HCT116 (cell line): ENCODE measurements at regions not wholly inside any gene's neighbourhood (a gene's known extent, or its start where the extent isn't known, plus 50 kb on each side); places are given as distances from the start of the nearest gene placed in this dataset.

ENCODE experiments used
- ATAC-seq: fragments of 200-7000 bp; cut with Tn5 transposase; 2 replicates; pipeline ENCODE4 v1.9.1; 2020; ENCODE audit warnings: mild to moderate bottlenecking, moderate library complexity
- BruUV-seq: library from RNA; stranded (reverse); fragments of 400-500 nt; replicated peaks from 2 replicates; lab custom pipeline; 2021; lab: Mats Ljungman, UMichigan
- CTCF ChIA-PET: fragments of 300-600 bp; sonication (Branson Sonifier 250); formaldehyde crosslinking; loops from one replicate; lab custom pipeline; 2021; ENCODE audit warnings: antibody characterized with exemption; lab: Charles Lee
- POLR2A ChIA-PET: fragments of 300-600, 350-600 bp; sonication (Branson Sonifier 250); formaldehyde crosslinking; loops from one replicate; lab custom pipeline; 2021; ENCODE audit warnings: antibody characterized with exemption; lab: Charles Lee
- RAD21 ChIA-PET, 2 experiments: fragments of 300-600 bp; sonication (Branson Sonifier 250); formaldehyde crosslinking; loops; one replicate each; lab custom pipeline; 2023; ENCODE audit warnings: low total read pairs in 2 of 2; ENCODE audit not compliant: uncharacterized antibody in 2 of 2, unreplicated experiment in 2 of 2, low non-redundant PET in 1 of 2; lab: Charles Lee
- DNase-seq: peaks from one replicate; pipeline ENCODE4 v3.0.0-alpha.2; 2010; ENCODE audit warnings: low read depth, low spot score
- H2AFZ ChIP-seq: fragments of 200-600 bp; shearing (Covaris generic), sonication (generic); 2 replicates; pipeline ENCODE4 v1.6.1; 2017; ENCODE audit warnings: low read depth, mixed run types, mixed read lengths, antibody characterized with exemption, low read length; ENCODE audit not compliant: poor library complexity, severe bottlenecking
- H3K27ac ChIP-seq: 2 replicates; pipeline ENCODE4 v1.5.1; 2012; ENCODE audit warnings: low read depth, low read length
- H3K27me3 ChIP-seq: fragments of 200-600 bp; sonication (generic); 2 replicates; pipeline ENCODE4 v1.6.1; 2016; ENCODE audit warnings: mixed run types, low read length, mixed read lengths; ENCODE audit not compliant: insufficient read depth
- H3K36me3 ChIP-seq, 2 experiments: fragments of 200-500 bp in 1 of 2; fragments of 200-600 bp in 1 of 2; sonication (Bioruptor generic) in 1 of 2; sonication (generic) in 1 of 2; 2 replicates each; pipeline versions ENCODE4 v1.5.1 to v1.6.1; 2014 to 2016; ENCODE audit warnings: low read length in 2 of 2, inconsistent platforms in 1 of 2, mixed read lengths in 1 of 2, mixed run types in 1 of 2; ENCODE audit not compliant: insufficient read depth in 2 of 2, control insufficient read depth in 1 of 2
- H3K4me1 ChIP-seq, 2 experiments: fragments of 200-600 bp in 1 of 2; sonication (generic) in 1 of 2; 2 replicates each; pipeline versions ENCODE4 v1.5.1 to v1.6.1; 2012 to 2017; ENCODE audit warnings: low read length in 2 of 2, inconsistent platforms in 1 of 2, mild to moderate bottlenecking in 1 of 2, mixed read lengths in 1 of 2, mixed run types in 1 of 2, moderate library complexity in 1 of 2; ENCODE audit not compliant: insufficient read depth in 2 of 2, control insufficient read depth in 1 of 2
- H3K4me2 ChIP-seq: fragments of 200-600 bp; sonication (generic); 2 replicates; pipeline ENCODE4 v1.6.1; 2017; ENCODE audit warnings: mixed run types, low read length, mixed read lengths
- H3K4me3 ChIP-seq, 2 experiments: fragments of 200-600 bp in 1 of 2; sonication (generic) in 1 of 2; replicated peaks in 1 of 2; 2 replicates each; pipeline ENCODE4 v1.5.1; 2011 to 2016; ENCODE audit warnings: low read length in 2 of 2, control low read depth in 1 of 2, low read depth in 1 of 2, mild to moderate bottlenecking in 1 of 2, mixed read lengths in 1 of 2, mixed run types in 1 of 2
- H3K79me2 ChIP-seq: fragments of 200-600 bp; sonication (generic); 2 replicates; pipeline ENCODE4 v1.6.1; 2017; ENCODE audit warnings: mild to moderate bottlenecking, mixed run types, low read length, moderate library complexity, mixed read lengths; ENCODE audit not compliant: insufficient read depth
- H3K9ac ChIP-seq: fragments of 200-600 bp; sonication (generic); 2 replicates; pipeline ENCODE4 v1.6.1; 2016; ENCODE audit warnings: low read length, mixed read lengths
- H3K9me2 ChIP-seq: fragments of 200-600 bp; sonication (generic), shearing (Covaris generic); 2 replicates; pipeline ENCODE4 v1.6.1; 2017; ENCODE audit warnings: mixed run types, mild to moderate bottlenecking, moderate library complexity; ENCODE audit not compliant: insufficient read depth
- H3K9me3 ChIP-seq, 2 experiments: fragments of 200-500 bp in 1 of 2; fragments of 200-600 bp in 1 of 2; sonication (Bioruptor generic) in 1 of 2; sonication (generic) in 1 of 2; 2 replicates each; pipeline ENCODE4 v1.6.1; 2014 to 2017; ENCODE audit warnings: low read length in 2 of 2, mixed read lengths in 2 of 2, inconsistent platforms in 1 of 2, low read depth in 1 of 2, mild to moderate bottlenecking in 1 of 2, mixed run types in 1 of 2, moderate library complexity in 1 of 2; ENCODE audit not compliant: control insufficient read depth in 1 of 2, insufficient read depth in 1 of 2
- H4K20me1 ChIP-seq: fragments of 200-600 bp; sonication (generic), shearing (Covaris generic); 2 replicates; pipeline ENCODE4 v1.6.1; 2017; ENCODE audit warnings: mixed run types, mild to moderate bottlenecking, moderate library complexity; ENCODE audit not compliant: insufficient read depth
- ATF3 ChIP-seq: IDR thresholded peaks from 2 replicates; pipeline ENCODE4 v1.6.1; 2012
- CBX3 ChIP-seq: IDR thresholded peaks from 2 replicates; pipeline ENCODE4 v1.6.1; 2012; ENCODE audit warnings: low read depth
- CEBPB ChIP-seq: IDR thresholded peaks from 2 replicates; pipeline ENCODE4 v1.6.1; 2012; ENCODE audit warnings: low read depth
- EGR1 ChIP-seq: IDR thresholded peaks from 2 replicates; pipeline ENCODE4 v1.6.1; 2012; ENCODE audit warnings: low read depth
- EZH2 ChIP-seq: fragments of 200-600 bp; sonication (generic); IDR thresholded peaks from 2 replicates; pipeline ENCODE4 v1.6.1; 2017; ENCODE audit warnings: antibody characterized with exemption, mixed run types
- EZH2phosphoT487 ChIP-seq: fragments of 200-600 bp; IDR thresholded peaks from 2 replicates; pipeline ENCODE4 v1.6.1; 2018; ENCODE audit warnings: antibody characterized with exemption, borderline replicate concordance
- FOSL1 ChIP-seq: IDR thresholded peaks from 2 replicates; pipeline ENCODE4 v1.6.1; 2012; ENCODE audit warnings: low read depth
- JUND ChIP-seq: IDR thresholded peaks from 2 replicates; pipeline ENCODE4 v1.6.1; 2012
- POLR2A ChIP-seq: IDR thresholded peaks from 2 replicates; pipeline ENCODE4 v1.7.0; 2011; ENCODE audit warnings: borderline replicate concordance; ENCODE audit not compliant: insufficient read depth, insufficient read length; ENCODE audit errors: extremely low read depth
- POLR2AphosphoS5 ChIP-seq: IDR thresholded peaks from 2 replicates; pipeline ENCODE4 v1.6.1; 2011; ENCODE audit warnings: mild to moderate bottlenecking, low read depth, low read length, moderate library complexity
- REST ChIP-seq: IDR thresholded peaks from 2 replicates; pipeline ENCODE4 v1.6.1; 2012; ENCODE audit warnings: low read depth
- TCF7L2 ChIP-seq: IDR thresholded peaks from 2 replicates; pipeline ENCODE4 v1.7.0; 2011; ENCODE audit warnings: borderline replicate concordance, inconsistent platforms; ENCODE audit not compliant: insufficient read depth, insufficient read length; ENCODE audit errors: extremely low read depth
- YY1 ChIP-seq: IDR thresholded peaks from 2 replicates; pipeline ENCODE4 v1.6.1; 2011; ENCODE audit warnings: low read length, low read depth, moderate library complexity, mild to moderate bottlenecking; ENCODE audit not compliant: insufficient replicate concordance; ENCODE audit errors: extremely low read depth
- ZBTB33 ChIP-seq: IDR thresholded peaks from 2 replicates; pipeline ENCODE4 v1.6.1; 2011; ENCODE audit warnings: mild to moderate bottlenecking, low read length, moderate library complexity; ENCODE audit not compliant: insufficient replicate concordance; ENCODE audit errors: extremely low read depth
- ZFX ChIP-seq: fragments of 450-650 bp; IDR thresholded peaks from 2 replicates; pipeline ENCODE4 v1.6.1; 2017
- intact Hi-C: fragments of 100-400 bp; cut with micrococcal nuclease; formaldehyde crosslinking; loops from 2 replicates; pipeline ENCODE4 v1.10.0; 2022
- TF ChIP-seq, protein P1 (sequence below): IDR thresholded peaks from 2 replicates; pipeline ENCODE4 v1.6.1; 2012

DNA sequence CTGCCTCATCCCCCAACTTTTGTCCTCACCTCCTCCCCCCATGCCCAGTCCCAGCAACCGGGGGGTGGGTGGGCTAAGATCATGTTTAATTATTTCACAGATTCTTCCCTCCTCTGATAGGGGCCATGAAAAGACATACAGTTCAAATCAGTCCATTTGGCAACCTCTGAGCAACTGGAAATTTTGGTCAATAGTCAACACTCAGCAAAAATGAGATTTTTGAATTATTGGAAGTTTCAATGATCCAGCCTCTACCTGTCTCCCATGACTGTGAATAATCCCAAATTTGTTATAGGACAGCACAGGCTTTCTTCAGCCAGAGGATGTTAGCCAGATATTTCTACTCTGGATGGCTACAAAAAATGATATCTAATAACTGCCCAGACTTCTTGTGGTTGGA, 549.9 kb downstream of the TNS1 start:
- no peaks in the 10 kb centered on the region for H3K9me3 ChIP-seq
- no peak overlapping the region for H3K27ac ChIP-seq
- intact Hi-C loops: no loop called here
- H3K4me2 ChIP-seq: no peak overlapping the region
- H3K79me2 ChIP-seq: no peaks in the 10 kb centered on the region
- ChIA-PET CTCF (no interaction called here), RAD21 (no interaction called here), POLR2A (interaction anchor here (0.9 kb wide), 1 partner anchor 15 kb away, joined by 3 read pairs; no protein-coding TSS in a partner anchor)
- no peak for DNase-seq
- H3K4me3 ChIP-seq: no peak overlapping the region
- no TSS peak for BruUV-seq
- H3K9ac ChIP-seq: no peak overlapping the region
- no peak for ATAC-seq
- no peaks in the 10 kb centered on the region for H4K20me1 ChIP-seq
- H3K36me3 ChIP-seq: no peaks in the 10 kb centered on the region
- TF ChIP-seq YY1 (no peak), TCF7L2 (no peak), POLR2AphosphoS5 (no peak), ATF3 (no peak), CEBPB (no peak), ZFX (no peak), FOSL1 (no peak), EGR1 (no peak), JUND (no peak), POLR2A (no peak), ZBTB33 (no peak), REST (no peak), CBX3 (no peak), EZH2phosphoT487 (no peak), EZH2 (no peak)
- TF ChIP-seq, protein P1, sequence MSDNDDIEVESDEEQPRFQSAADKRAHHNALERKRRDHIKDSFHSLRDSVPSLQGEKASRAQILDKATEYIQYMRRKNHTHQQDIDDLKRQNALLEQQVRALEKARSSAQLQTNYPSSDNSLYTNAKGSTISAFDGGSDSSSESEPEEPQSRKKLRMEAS: no peak
- H3K27me3 ChIP-seq: 0 out of 2 replicates have a peak, but pooled peaks cover 14% of the 10 kb centered on the region
- H2AFZ ChIP-seq: no peak overlapping the region
- H3K4me1 ChIP-seq: peaks cover 0 to 9% of the 10 kb centered on the region in 2 experiments; a peak in 3 of 4 replicates
- H3K9me2 ChIP-seq: no peaks in the 10 kb centered on the region
